Activated CD4-positive, alpha-beta T cell treated with anti-CD3 and anti-CD28 coated beads, Interleukin-2, Interleukin-6, amounts not matched to agents 100 ng/mL and 50 ng/mL, durations not matched to agents 16 hours and 8 hours (primary cell): ENCODE measurements at regions not wholly inside any gene's neighbourhood (a gene's known extent, or its start where the extent isn't known, plus 50 kb on each side); places are given as distances from the start of the nearest gene placed in this dataset.
A peak's percentile ranks its signal among the peaks of the same experiment; 100 is the strongest.

Experiments
- DNase-seq: peaks from one replicate; pipeline ENCODE4 v3.0.0-alpha.2; 2020

GRCh38 chr1:177838907-177839485, 130.9 kb downstream of the SEC16B start:
- no peak for DNase-seq

DNA sequence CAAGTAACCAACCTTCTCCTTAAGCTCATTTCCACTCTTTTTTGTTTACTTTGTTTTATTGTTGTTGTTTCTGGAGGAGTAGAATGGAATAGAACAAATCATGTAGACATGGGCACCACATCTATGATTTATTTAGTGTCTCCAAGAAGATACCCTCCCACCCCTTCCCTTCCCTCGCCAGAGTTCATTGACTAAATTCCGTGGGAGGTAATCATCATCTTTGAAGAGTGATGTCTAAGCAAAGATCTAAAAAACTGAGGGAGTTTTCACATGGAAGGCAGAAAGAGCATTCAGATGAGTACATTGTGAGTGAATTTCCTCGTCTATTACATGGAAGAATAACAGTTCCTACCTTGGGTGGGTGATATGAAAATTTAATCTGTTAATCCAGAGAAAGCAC, 136.2 kb downstream of the SEC16B start:
- no peak for DNase-seq

- no peak for DNase-seq
Observed at GRCh38 chr1:177830531-177831135, 139.2 kb downstream of the SEC16B start.

- DNase-seq, result no peak
Observed at GRCh38 chr1:177825276-177825901, 144.5 kb downstream of the SEC16B start.

DNA sequence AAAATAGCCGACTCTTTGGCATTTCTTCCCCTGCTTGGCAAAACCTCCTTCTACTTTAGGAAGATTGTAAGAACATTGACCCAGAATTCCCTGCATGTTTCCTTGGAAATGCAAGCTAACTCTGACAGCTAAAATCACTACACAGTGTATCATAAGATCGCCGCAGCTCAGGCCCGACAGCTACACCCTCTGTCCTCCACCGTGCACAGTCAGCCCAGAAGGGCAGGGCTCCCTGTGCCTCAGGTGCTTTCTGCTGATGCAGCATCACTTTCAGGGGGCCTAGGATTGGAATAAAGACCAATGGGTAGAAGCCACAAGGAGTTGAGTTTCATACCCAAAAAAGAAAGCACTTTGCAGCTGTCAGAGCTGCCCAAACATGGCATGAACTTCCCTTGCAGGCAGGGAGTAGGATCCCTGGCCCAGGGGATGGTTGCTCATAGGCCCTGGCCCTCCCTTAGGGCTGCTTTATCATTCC, 145.3 kb downstream of the SEC16B start:
- DNase-seq, result no peak

DNA sequence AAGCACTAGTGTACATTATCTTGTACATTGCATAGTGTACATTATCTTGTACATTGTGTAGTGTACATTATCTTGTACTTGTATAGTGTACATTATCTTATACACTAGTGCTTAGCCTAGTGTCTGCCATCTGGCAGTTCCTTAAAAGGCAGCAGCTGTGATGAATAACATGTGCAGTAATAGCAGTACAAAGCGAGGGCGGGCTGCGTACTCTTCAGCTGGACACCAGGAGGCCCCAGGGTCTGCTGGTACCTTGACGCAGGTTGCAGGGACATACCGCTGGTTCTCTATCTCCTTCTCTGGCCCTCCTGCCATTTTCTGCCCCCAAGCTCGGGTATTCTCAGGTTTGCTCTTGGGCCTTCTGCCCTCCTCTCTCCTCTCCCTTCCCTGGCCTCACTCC, 149.6 kb downstream of the SEC16B start:
- DNase-seq, result no peak

- no peak for DNase-seq
Observed at GRCh38 chr1:177817937-177818875, 151.7 kb downstream of the SEC16B start.

GRCh38 chr1:177812650-177813049, 157.2 kb downstream of the SEC16B start:
- DNase-seq, result no peak

DNA sequence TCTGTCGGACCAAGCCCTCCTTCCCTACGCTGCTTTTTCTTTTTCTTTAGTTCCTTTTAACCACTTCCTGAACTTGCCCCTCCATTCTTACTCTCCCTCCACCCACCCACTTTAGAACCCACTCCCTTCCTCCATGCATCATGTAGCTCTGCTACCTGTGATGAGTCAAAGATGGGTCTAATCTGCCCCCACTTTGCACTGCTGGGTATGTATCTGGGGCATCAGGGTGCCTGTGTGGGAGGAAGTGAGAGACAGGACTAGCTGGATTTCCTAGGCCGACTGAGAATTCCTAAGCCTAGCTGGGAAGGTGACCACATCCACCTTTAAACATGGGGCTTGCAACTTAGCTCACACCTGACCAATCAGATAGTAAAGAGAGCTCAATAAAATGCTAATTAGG, 157.7 kb downstream of the SEC16B start:
- no peak for DNase-seq

DNA sequence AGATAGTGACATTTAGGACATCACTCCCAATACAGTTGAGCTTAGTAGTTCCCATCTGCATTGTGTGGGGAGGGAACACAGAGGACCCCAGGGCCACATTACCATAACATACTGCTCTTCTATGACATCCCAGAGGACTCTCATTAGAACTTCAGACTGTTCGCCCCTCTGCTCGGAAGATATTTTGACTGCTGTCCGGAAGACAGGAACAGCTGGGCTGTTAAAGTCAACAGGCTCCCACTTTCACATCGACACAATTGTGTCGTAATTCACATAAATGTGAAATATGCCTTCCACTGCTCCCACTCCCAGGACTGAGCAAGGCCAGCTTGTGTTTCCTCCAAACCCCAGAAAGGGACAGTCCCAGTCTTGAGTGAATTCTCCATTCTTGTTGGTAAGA, 158.4 kb downstream of the SEC16B start:
- no peak for DNase-seq

DNA sequence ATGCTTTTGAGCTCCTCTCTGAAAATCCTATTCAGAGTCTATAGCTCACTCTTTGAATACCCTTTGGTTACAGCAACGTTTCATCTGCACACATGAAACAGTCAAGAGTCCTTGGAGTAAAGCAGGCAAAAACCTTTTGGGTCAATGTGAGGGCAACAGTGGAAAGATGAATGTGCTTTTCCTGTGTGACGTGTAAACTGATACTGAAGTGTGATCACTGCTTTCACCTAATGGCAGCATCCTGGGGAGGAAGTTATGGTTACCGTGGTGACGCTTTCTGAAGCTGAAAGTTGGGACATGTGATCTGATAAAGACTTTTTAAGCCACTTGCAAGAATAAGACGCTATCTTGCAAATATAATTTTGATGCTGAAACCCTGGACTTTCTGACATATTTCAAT, 160.0 kb downstream of the SEC16B start:
- DNase-seq, result peak; percentile 2

GRCh38 chr1:177802304-177802703, 167.6 kb downstream of the SEC16B start:
- no peak for DNase-seq

DNA sequence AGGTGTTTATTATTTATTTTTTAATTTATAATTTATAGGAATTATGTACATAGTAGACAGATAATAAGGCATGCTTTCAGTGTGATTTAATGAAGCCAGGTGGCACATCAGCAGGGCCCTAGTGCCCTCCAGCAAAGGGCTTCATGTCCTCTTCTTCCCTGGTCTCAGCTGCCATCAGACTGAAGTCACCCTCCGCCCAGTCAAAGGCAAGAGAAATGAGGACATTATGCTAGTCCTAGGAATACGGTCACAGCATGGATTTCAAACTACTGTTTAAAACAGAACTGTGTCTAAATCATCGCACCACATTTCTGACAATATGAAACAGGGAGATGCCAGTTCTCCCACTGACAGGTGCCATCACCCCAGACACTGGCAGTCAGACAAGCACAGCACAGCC, 168.1 kb downstream of the SEC16B start:
- DNase-seq, result no peak

- no peak for DNase-seq
Observed at GRCh38 chr1:177800400-177801088, 169.3 kb downstream of the SEC16B start.

- DNase-seq, result no peak
Observed at GRCh38 chr1:177799746-177800145, 170.1 kb downstream of the SEC16B start.

GRCh38 chr1:177798614-177799013, 171.2 kb downstream of the SEC16B start:
- no peak for DNase-seq

DNA sequence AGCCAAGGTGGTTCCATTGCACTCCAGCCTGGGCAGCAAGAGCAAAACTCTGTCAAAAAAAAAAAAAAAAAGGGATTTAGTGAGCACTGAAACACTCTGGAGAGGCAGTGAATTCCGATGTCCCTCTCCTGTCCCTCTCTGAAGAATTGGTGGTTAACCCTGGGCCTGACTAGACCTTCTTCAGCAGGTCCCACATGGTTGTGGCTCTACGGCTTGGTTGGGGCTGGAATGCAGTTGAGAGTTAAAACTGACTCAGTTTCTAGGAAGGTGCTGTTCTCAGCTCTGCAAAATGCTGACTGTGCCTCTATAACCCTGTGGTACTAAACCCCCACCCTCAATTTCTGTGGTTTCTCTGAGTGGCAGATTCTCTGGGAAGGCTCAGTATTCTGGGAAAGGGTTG, 173.3 kb downstream of the SEC16B start:
- no peak for DNase-seq

DNA sequence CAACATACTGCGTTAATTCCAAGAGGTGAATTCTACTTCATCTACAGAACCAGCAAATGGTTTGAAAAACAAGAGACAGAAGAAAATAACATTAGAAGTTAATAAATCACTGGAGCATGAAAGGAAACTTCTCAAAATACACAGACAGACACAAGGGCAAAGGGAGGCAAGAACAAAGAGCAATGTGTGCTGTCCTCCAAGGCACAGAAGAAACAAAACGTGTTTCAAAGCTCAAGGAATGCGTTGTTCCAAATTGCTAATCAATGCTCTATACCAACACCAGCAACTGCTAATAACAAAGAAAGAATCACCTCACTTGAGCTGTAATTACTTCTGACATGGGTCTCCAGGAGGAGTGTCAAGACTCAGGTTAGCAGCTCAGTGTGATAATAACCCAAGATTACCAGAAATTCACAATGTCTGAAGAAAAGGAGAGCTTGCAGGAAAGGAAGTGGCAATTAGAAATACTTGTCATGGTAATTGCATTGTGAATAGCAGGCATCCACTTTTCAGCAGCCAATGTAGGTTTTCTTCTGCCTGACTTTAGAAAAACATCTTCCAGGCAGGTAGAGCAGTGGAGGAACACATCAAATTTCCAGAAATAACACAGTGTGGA, 175.4 kb downstream of the SEC16B start:
- DNase-seq, result no peak

DNA sequence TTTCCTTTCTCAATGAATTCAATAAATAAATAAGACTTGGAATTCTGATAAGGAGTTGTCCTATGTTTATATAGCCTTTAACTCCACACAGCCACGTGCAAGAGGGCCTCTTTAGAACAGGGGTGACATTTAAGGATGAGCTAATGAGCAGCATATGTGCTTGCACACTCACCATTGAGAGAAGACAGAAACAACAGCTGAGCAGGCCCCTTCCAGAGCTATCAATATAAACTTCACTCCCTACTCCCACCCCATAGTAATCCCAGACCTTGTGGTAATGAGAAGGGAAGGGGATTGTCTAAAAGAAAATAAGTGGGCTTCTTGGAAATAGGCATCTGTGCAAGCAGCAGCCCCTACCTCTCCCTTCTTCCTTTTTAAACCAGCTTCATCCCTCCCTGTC, 176.0 kb downstream of the SEC16B start:
- DNase-seq, result no peak

DNA sequence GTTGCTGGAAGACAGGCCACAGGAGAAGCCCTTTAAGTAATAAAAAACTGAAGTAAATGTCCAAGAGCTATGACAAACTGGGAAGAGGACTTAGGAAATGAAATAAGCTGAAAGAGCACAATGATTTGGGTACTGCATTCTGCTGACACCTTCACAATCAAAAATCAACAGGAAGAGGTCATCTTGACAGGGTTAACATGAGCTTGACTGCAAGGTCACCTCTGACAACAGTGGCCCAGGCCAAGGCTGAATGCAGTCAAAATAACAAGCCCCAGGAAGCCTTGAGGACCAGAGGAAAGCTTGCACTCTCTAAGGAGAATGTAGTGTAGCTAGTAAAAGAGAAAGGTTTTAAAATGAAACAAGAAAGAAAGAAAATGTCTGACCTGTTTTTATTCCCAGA, 179.3 kb downstream of the SEC16B start:
- DNase-seq, result no peak

GRCh38 chr1:177789956-177790355, 179.9 kb downstream of the SEC16B start:
- DNase-seq, result no peak

- no peak for DNase-seq
Observed at GRCh38 chr1:177786176-177786745, 183.6 kb downstream of the SEC16B start.
